Loucy (cell line): ENCODE measurements at regions not wholly inside any gene's neighbourhood (a gene's known extent, or its start where the extent isn't known, plus 50 kb on each side); places are given as distances from the start of the nearest gene placed in this dataset.

Source experiments
- H2AFZ ChIP-seq: fragments of 200-600 bp; sonication (generic); 2 replicates; pipeline ENCODE4 v1.6.0; 2016; ENCODE audit warnings: antibody characterized with exemption, mild to moderate bottlenecking, low read length, moderate library complexity
- H3F3A ChIP-seq: fragments of 200-600 bp; 2 replicates; pipeline ENCODE4 v1.6.0; 2016; ENCODE audit warnings: antibody characterized with exemption, low read depth, mild to moderate bottlenecking
- H3K27me3 ChIP-seq: fragments of 200-600 bp; sonication (generic); 2 replicates; pipeline ENCODE4 v1.6.1; 2014; ENCODE audit warnings: low read length, mild to moderate bottlenecking; ENCODE audit not compliant: insufficient read depth, poor library complexity, severe bottlenecking
- H3K36me3 ChIP-seq: fragments of 200-600 bp; sonication (generic); 2 replicates; pipeline ENCODE4 v1.6.1; 2016; ENCODE audit warnings: low read length; ENCODE audit not compliant: insufficient read depth
- H3K4me1 ChIP-seq: fragments of 200-600 bp; sonication (generic); 2 replicates; pipeline ENCODE4 v1.5.1; 2014; ENCODE audit warnings: low read length, mild to moderate bottlenecking; ENCODE audit not compliant: insufficient read depth, poor library complexity, severe bottlenecking
- H3K4me2 ChIP-seq: fragments of 200-600 bp; sonication (generic); 2 replicates; pipeline ENCODE4 v1.6.0; 2014; ENCODE audit warnings: antibody characterized with exemption, low read length, low read depth, mild to moderate bottlenecking; ENCODE audit not compliant: poor library complexity, severe bottlenecking
- H3K4me3 ChIP-seq: fragments of 200-600 bp; sonication (generic); 2 replicates; pipeline ENCODE4 v1.5.1; 2014; ENCODE audit warnings: low read length, mild to moderate bottlenecking, mixed read lengths; ENCODE audit not compliant: poor library complexity, severe bottlenecking
- H3K79me2 ChIP-seq: fragments of 200-600 bp; sonication (generic); 2 replicates; pipeline ENCODE4 v1.6.1; 2014; ENCODE audit warnings: low read length; ENCODE audit not compliant: insufficient read depth
- H3K9ac ChIP-seq: fragments of 200-600 bp; sonication (generic); 2 replicates; pipeline ENCODE4 v1.6.0; 2014; ENCODE audit warnings: mild to moderate bottlenecking, low read depth, low read length, moderate library complexity; ENCODE audit not compliant: poor library complexity, severe bottlenecking
- H3K9me2 ChIP-seq: fragments of 200-600 bp; sonication (generic); replicated peaks from 2 replicates; pipeline ENCODE4 v1.6.1; 2016; ENCODE audit warnings: low read depth, low read length, mixed read lengths
- H3K9me3 ChIP-seq: fragments of 200-600 bp; sonication (generic); 2 replicates; pipeline ENCODE4 v1.6.1; 2014; ENCODE audit warnings: mild to moderate bottlenecking, antibody characterized with exemption, low read length, low read depth; ENCODE audit not compliant: insufficient read depth
- H4K20me1 ChIP-seq: fragments of 200-600 bp; sonication (generic); 2 replicates; pipeline ENCODE4 v1.6.0; 2014; ENCODE audit warnings: antibody characterized with exemption, low read length, mild to moderate bottlenecking; ENCODE audit not compliant: insufficient read depth, poor library complexity, severe bottlenecking
- EZH2phosphoT487 ChIP-seq: fragments of 200-600 bp; IDR thresholded peaks from 2 replicates; pipeline ENCODE4 v1.6.1; 2018; ENCODE audit warnings: antibody characterized with exemption, mild to moderate bottlenecking, moderate library complexity, borderline replicate concordance
- TF ChIP-seq, protein P1 (sequence below): fragments of 200-600 bp; sonication (generic); conservative IDR thresholded peaks from 2 replicates; pipeline ENCODE4 v1.5.1; 2014; ENCODE audit warnings: mild to moderate bottlenecking, antibody characterized with exemption, low read length

DNA sequence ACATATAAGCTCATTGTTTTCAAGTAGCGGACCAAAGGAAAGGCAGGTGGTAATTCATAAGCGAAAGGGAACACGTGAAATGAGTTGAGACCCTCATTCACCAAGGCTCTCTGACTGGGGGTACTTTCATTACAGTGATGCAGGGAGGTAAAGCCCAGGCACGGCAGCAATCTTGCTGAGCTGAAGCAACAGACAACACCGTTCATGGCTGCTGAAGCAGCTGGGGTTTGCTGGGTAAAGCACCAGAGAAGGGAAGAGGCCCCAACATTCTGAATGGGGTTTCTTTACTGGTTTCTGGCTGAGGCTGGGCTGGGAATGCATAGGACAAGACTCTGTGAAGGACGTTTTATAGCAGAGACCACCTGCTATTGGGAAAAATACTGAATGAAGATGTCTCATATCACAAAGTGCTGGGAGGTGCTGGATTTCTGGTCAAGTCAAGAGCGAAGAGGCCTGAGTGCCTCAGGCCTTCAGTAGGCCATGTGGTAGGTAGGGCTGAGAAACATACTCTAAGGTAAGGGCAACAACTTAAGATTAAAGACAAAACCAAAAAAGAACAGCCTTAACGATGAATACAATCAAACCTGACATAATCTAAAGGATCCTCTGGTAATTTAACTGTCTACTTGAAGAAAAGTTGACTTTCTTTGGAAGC lies 324.7 kb upstream of the PIK3C3 start:
- Histone ChIP-seq H3K4me1 (no peaks in the 10 kb centered on the region), H3K79me2 (no peaks in the 10 kb centered on the region), H3K9me2 (no peaks in the 10 kb centered on the region), H3K9me3 (no peaks in the 10 kb centered on the region), H3K4me3 (no peak overlapping the region), H3K9ac (no peak overlapping the region), H2AFZ (no peak overlapping the region), H3K36me3 (no peaks in the 10 kb centered on the region), H3F3A (no peaks in the 10 kb centered on the region), H3K4me2 (no peak overlapping the region), H3K27me3 (no peaks in the 10 kb centered on the region), H4K20me1 (no peaks in the 10 kb centered on the region)
- TF ChIP-seq, protein P1, sequence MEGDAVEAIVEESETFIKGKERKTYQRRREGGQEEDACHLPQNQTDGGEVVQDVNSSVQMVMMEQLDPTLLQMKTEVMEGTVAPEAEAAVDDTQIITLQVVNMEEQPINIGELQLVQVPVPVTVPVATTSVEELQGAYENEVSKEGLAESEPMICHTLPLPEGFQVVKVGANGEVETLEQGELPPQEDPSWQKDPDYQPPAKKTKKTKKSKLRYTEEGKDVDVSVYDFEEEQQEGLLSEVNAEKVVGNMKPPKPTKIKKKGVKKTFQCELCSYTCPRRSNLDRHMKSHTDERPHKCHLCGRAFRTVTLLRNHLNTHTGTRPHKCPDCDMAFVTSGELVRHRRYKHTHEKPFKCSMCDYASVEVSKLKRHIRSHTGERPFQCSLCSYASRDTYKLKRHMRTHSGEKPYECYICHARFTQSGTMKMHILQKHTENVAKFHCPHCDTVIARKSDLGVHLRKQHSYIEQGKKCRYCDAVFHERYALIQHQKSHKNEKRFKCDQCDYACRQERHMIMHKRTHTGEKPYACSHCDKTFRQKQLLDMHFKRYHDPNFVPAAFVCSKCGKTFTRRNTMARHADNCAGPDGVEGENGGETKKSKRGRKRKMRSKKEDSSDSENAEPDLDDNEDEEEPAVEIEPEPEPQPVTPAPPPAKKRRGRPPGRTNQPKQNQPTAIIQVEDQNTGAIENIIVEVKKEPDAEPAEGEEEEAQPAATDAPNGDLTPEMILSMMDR: no peak
- TF ChIP-seq EZH2phosphoT487: no peak

DNA sequence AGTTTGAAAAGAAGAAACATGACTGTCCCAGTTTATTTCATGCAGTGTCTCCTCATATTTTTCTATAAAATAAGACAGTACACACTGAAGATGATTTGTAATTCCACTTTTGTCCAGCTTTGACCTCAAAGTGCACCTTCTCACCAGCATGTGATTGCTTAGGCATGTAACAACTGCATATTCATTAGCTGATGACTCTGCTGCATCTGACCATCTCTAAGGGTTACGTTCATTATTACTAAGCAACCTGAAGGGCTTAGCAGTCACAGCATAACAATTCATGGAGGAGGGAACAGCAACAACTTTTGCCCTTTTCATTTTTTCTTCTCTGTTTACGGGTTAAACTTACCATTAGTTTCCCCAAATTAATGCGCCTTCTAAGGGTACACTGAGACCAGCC lies 330.6 kb upstream of the PIK3C3 start:
- Histone ChIP-seq H3K9me3 (no peaks in the 10 kb centered on the region), H3K9me2 (no peaks in the 10 kb centered on the region), H3K4me1 (no peaks in the 10 kb centered on the region), H3K4me3 (no peak overlapping the region), H3K36me3 (no peaks in the 10 kb centered on the region), H3K4me2 (no peak overlapping the region), H3F3A (no peaks in the 10 kb centered on the region), H3K27me3 (no peaks in the 10 kb centered on the region), H3K79me2 (no peaks in the 10 kb centered on the region), H3K9ac (no peak overlapping the region), H4K20me1 (no peaks in the 10 kb centered on the region), H2AFZ (no peak overlapping the region)
- TF ChIP-seq EZH2phosphoT487: no peak
- TF ChIP-seq, protein P1: no peak

DNA sequence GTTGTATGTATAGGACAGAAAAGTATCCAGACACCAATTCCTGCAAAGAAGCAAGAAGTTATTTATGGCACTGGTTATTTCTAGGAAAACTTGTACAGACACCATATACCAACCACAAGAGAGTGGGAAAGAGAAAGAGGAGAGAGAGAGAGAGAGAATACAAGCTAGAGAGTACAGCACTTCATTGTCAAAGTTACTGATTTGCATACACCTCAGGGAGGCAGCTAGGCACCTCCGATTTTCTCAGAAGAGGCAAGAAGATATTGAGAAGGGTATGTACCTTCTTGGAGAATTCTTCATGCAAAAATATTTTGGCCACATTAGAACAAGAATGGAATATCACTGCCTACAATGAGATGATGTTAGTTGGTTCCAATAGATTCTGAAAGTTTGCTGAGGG lies 333.9 kb upstream of the PIK3C3 start:
- no peaks in the 10 kb centered on the region for H3F3A ChIP-seq
- TF ChIP-seq EZH2phosphoT487: no peak
- TF ChIP-seq, protein P1: no peak
- no peaks in the 10 kb centered on the region for H3K4me1 ChIP-seq
- no peaks in the 10 kb centered on the region for H4K20me1 ChIP-seq
- H3K27me3 ChIP-seq: no peaks in the 10 kb centered on the region
- no peak overlapping the region for H3K4me3 ChIP-seq
- no peak overlapping the region for H2AFZ ChIP-seq
- no peaks in the 10 kb centered on the region for H3K9me3 ChIP-seq
- H3K79me2 ChIP-seq: no peaks in the 10 kb centered on the region
- no peak overlapping the region for H3K4me2 ChIP-seq
- no peak overlapping the region for H3K9ac ChIP-seq
- H3K36me3 ChIP-seq: no peaks in the 10 kb centered on the region
- no peaks in the 10 kb centered on the region for H3K9me2 ChIP-seq
